Activated CD8-positive, alpha-beta memory T cell treated with anti-CD3 and anti-CD28 coated beads, Interleukin-2, amount 50 U/mL, for 1 hour (primary cell): ENCODE measurements at regions not wholly inside any gene's neighbourhood (a gene's known extent, or its start where the extent isn't known, plus 50 kb on each side); places are given as distances from the start of the nearest gene placed in this dataset.

Source experiments
- DNase-seq: peaks from one replicate; pipeline ENCODE4 v3.0.0-alpha.2; 2020; ENCODE audit errors: extremely low read depth

GRCh38 chr18:77750006-77750405 is 500.4 kb downstream of the GALR1 start:
- no peak for DNase-seq

- DNase-seq, result no peak
These were observed 504.9 kb downstream of the GALR1 start for GRCh38 chr18:77754475-77755044.

GRCh38 chr18:77755187-77755586 is 505.5 kb downstream of the GALR1 start:
- DNase-seq, result no peak

GRCh38 chr18:77761332-77761731 is 511.7 kb downstream of the GALR1 start:
- no peak for DNase-seq

- no peak for DNase-seq
These were observed 512.4 kb downstream of the GALR1 start for GRCh38 chr18:77762014-77762413.

GRCh38 chr18:77762642-77763041 is 513.0 kb downstream of the GALR1 start:
- DNase-seq, result no peak

GRCh38 chr18:77763530-77764145 is 514.0 kb downstream of the GALR1 start:
- DNase-seq, result no peak

GRCh38 chr18:77765468-77765867 is 515.8 kb downstream of the GALR1 start:
- no peak for DNase-seq

GRCh38 chr18:77766421-77766820 is 516.8 kb downstream of the GALR1 start:
- DNase-seq, result no peak

GRCh38 chr18:77772177-77772576 is 522.5 kb downstream of the GALR1 start:
- no peak for DNase-seq

- DNase-seq, result no peak
These were observed 526.5 kb downstream of the GALR1 start for GRCh38 chr18:77776104-77776503.

GRCh38 chr18:77777163-77777562 is 527.5 kb downstream of the GALR1 start:
- no peak for DNase-seq

- no peak for DNase-seq
These were observed 535.2 kb downstream of the GALR1 start for GRCh38 chr18:77784759-77785379.

- no peak for DNase-seq
These were observed 535.8 kb downstream of the GALR1 start for GRCh38 chr18:77785415-77785975.

- DNase-seq, result no peak
These were observed 553.4 kb downstream of the GALR1 start for GRCh38 chr18:77803024-77803423.

GRCh38 chr18:77804382-77804781 is 554.7 kb downstream of the GALR1 start:
- no peak for DNase-seq

- DNase-seq, result no peak
These were observed 558.0 kb downstream of the GALR1 start for GRCh38 chr18:77807650-77808049.

- no peak for DNase-seq
These were observed 561.9 kb downstream of the GALR1 start for GRCh38 chr18:77811503-77811902.

GRCh38 chr18:77815666-77816338 is 566.2 kb downstream of the GALR1 start:
- no peak for DNase-seq

- DNase-seq, result no peak
These were observed 568.7 kb downstream of the GALR1 start for GRCh38 chr18:77818328-77818727.

GRCh38 chr18:77820472-77820871 is 570.8 kb downstream of the GALR1 start:
- DNase-seq, result no peak

GRCh38 chr18:77821892-77822291 is 572.2 kb downstream of the GALR1 start:
- DNase-seq, result no peak

- DNase-seq, result no peak
These were observed 573.0 kb downstream of the GALR1 start for GRCh38 chr18:77822632-77823031.
